H9 (cell line): ENCODE measurements at regions not wholly inside any gene's neighbourhood (a gene's known extent, or its start where the extent isn't known, plus 50 kb on each side); places are given as distances from the start of the nearest gene placed in this dataset.

ENCODE experiments used
- DNase-seq: peaks from one replicate; pipeline ENCODE4 v3.0.0-alpha.2; 2017
- H2AFZ ChIP-seq: one replicate; pipeline ENCODE4 v1.6.1; 2013; ENCODE audit warnings: mild to moderate bottlenecking, low read length, control low read depth, moderate library complexity
- H2AK5ac ChIP-seq: 2 replicates; pipeline ENCODE4 v1.6.1; 2013; ENCODE audit warnings: low read length, control low read depth, mixed read lengths; ENCODE audit not compliant: insufficient read length
- H2BK120ac ChIP-seq: one replicate; pipeline ENCODE4 v1.6.1; 2013; ENCODE audit warnings: low read depth, mild to moderate bottlenecking, low read length, control low read depth, inconsistent platforms; ENCODE audit not compliant: poor library complexity, severe bottlenecking
- H2BK12ac ChIP-seq: 2 replicates; pipeline ENCODE4 v1.6.1; 2013; ENCODE audit warnings: low read length, control low read depth, mixed read lengths, low read depth; ENCODE audit not compliant: insufficient read length
- H2BK15ac ChIP-seq: 2 replicates; pipeline ENCODE4 v1.6.1; 2013; ENCODE audit warnings: low read depth, low read length, control low read depth
- H2BK20ac ChIP-seq: one replicate; pipeline ENCODE4 v1.6.1; 2013; ENCODE audit warnings: low read depth, mild to moderate bottlenecking, low read length, control low read depth, inconsistent platforms; ENCODE audit not compliant: poor library complexity, severe bottlenecking
- H2BK5ac ChIP-seq: 2 replicates; pipeline ENCODE4 v1.6.1; 2013; ENCODE audit warnings: low read length, control low read depth, mixed read lengths; ENCODE audit not compliant: insufficient read length
- H3K14ac ChIP-seq: 2 replicates; pipeline ENCODE4 v1.6.1; 2013; ENCODE audit warnings: low read length, control low read depth; ENCODE audit not compliant: insufficient read depth
- H3K18ac ChIP-seq: 2 replicates; pipeline ENCODE4 v1.6.1; 2013; ENCODE audit warnings: low read depth, mild to moderate bottlenecking, mixed read lengths, low read length, control low read depth; ENCODE audit not compliant: insufficient read length
- H3K23ac ChIP-seq: 2 replicates; pipeline ENCODE4 v1.6.1; 2013; ENCODE audit warnings: low read length, control low read depth, mixed read lengths, low read depth; ENCODE audit not compliant: insufficient read length
- H3K23me2 ChIP-seq: 2 replicates; pipeline ENCODE4 v1.6.1; 2013; ENCODE audit warnings: low read depth, mild to moderate bottlenecking, mixed read lengths, low read length, control low read depth; ENCODE audit not compliant: insufficient read length, poor library complexity, severe bottlenecking
- H3K27ac ChIP-seq: 2 replicates; pipeline ENCODE4 v1.5.1; 2013; ENCODE audit warnings: low read length, control low read depth, mixed read lengths, low read depth; ENCODE audit not compliant: insufficient read length
- H3K27me3 ChIP-seq: 2 replicates; pipeline ENCODE4 v1.6.1; 2013; ENCODE audit warnings: low read length, control low read depth, inconsistent platforms; ENCODE audit not compliant: insufficient read depth
- H3K4ac ChIP-seq: 2 replicates; pipeline ENCODE4 v1.6.1; 2013; ENCODE audit warnings: low read depth, mild to moderate bottlenecking, control low read depth, inconsistent platforms, low read length, moderate library complexity
- H3K4me1 ChIP-seq: 2 replicates; pipeline ENCODE4 v1.6.1; 2013; ENCODE audit warnings: low read length, control low read depth, inconsistent platforms; ENCODE audit not compliant: insufficient read depth
- H3K4me2 ChIP-seq: 2 replicates; pipeline ENCODE4 v1.6.1; 2013; ENCODE audit warnings: low read length, control low read depth, mixed read lengths; ENCODE audit not compliant: insufficient read length, insufficient read depth
- H3K56ac ChIP-seq: 2 replicates; pipeline ENCODE4 v1.6.1; 2013; ENCODE audit warnings: low read depth, mild to moderate bottlenecking, mixed read lengths, low read length, control low read depth; ENCODE audit not compliant: insufficient read length
- H3K79me1 ChIP-seq: 2 replicates; pipeline ENCODE4 v1.6.1; 2013; ENCODE audit warnings: low read depth, mild to moderate bottlenecking, moderate library complexity, low read length, control low read depth, inconsistent platforms; ENCODE audit not compliant: insufficient read depth, poor library complexity, severe bottlenecking
- H3K79me2 ChIP-seq: 2 replicates; pipeline ENCODE4 v1.6.1; 2013; ENCODE audit warnings: low read length, control low read depth, inconsistent platforms; ENCODE audit not compliant: insufficient read depth
- H3K9ac ChIP-seq: 2 replicates; pipeline ENCODE4 v1.6.1; 2013; ENCODE audit warnings: low read length, control low read depth, mixed read lengths; ENCODE audit not compliant: insufficient read length; ENCODE audit errors: extremely low read depth
- H3K9me3 ChIP-seq: one replicate; pipeline ENCODE4 v1.6.1; 2013; ENCODE audit warnings: low read depth, low read length, inconsistent platforms; ENCODE audit not compliant: control insufficient read depth
- H3T11ph ChIP-seq: one replicate; pipeline ENCODE4 v1.6.1; 2013; ENCODE audit warnings: mild to moderate bottlenecking, low read length, control low read depth, inconsistent platforms
- H4K20me1 ChIP-seq: one replicate; pipeline ENCODE4 v1.6.1; 2013; ENCODE audit not compliant: control insufficient read depth, insufficient read length, insufficient read depth
- H4K5ac ChIP-seq: 2 replicates; pipeline ENCODE4 v1.6.1; 2013; ENCODE audit warnings: low read depth, mild to moderate bottlenecking, mixed read lengths, low read length, control low read depth; ENCODE audit not compliant: insufficient read length
- H4K8ac ChIP-seq: replicated peaks from 2 replicates; pipeline ENCODE4 v1.6.1; 2013; ENCODE audit warnings: low read length, control low read depth, mixed read lengths, low read depth; ENCODE audit not compliant: insufficient read length
- H4K91ac ChIP-seq: 2 replicates; pipeline ENCODE4 v1.6.1; 2013; ENCODE audit warnings: low read depth, mild to moderate bottlenecking, moderate library complexity, mixed read lengths, low read length, control low read depth; ENCODE audit not compliant: insufficient read length
- H3K27ac Mint-ChIP-seq, 3 experiments: 2 replicates in 2 of 3; 3 replicates in 1 of 3; pipeline ENCODE4 v1.8.0; 2020 to 2021; ENCODE audit warnings: mixed read lengths in 3 of 3, mild to moderate bottlenecking in 1 of 3, moderate library complexity in 1 of 3
- H3K27me3 Mint-ChIP-seq: 2 replicates; pipeline ENCODE4 v1.8.0; 2021; ENCODE audit warnings: low read depth, mild to moderate bottlenecking, moderate library complexity, mixed read lengths
- H3K36me3 Mint-ChIP-seq, 3 experiments: 2 replicates in 2 of 3; 3 replicates in 1 of 3; pipeline ENCODE4 v1.8.0; 2020 to 2021; ENCODE audit warnings: low read depth in 3 of 3, mixed read lengths in 3 of 3; ENCODE audit not compliant: insufficient read depth in 1 of 3
- H3K4me1 Mint-ChIP-seq, 2 experiments: 2 replicates each; pipeline ENCODE4 v1.8.0; 2020; ENCODE audit warnings: mixed read lengths in 2 of 2
- H3K4me3 Mint-ChIP-seq, 2 experiments: 2 replicates in 1 of 2; 3 replicates in 1 of 2; pipeline ENCODE4 v1.8.0; 2020 to 2021; ENCODE audit warnings: mild to moderate bottlenecking in 2 of 2, mixed read lengths in 2 of 2, moderate library complexity in 1 of 2
- H3K9me3 Mint-ChIP-seq, 2 experiments: 2 replicates in 1 of 2; 3 replicates in 1 of 2; pipeline ENCODE4 v1.8.0; 2020; ENCODE audit warnings: mild to moderate bottlenecking in 2 of 2, mixed read lengths in 2 of 2, moderate library complexity in 1 of 2
- WGBS: extraction: QIAGEN DNeasy Blood & Tissue Kit; methylation state at CpG from one replicate; pipeline ENCODE4 v1.1.7; 2013; ENCODE audit warnings: missing lambda C conversion rate, low lambda C conversion rate, mixed read lengths; ENCODE audit not compliant: insufficient read length; ENCODE audit errors: extremely low coverage; 5-methylcytosine and 5-hydroxymethylcytosine counted together
- TF ChIP-seq, protein P1 (sequence below): fragments of 200-600 bp; sonication (generic); conservative IDR thresholded peaks from 3 replicates; pipeline ENCODE4 v1.8.0; 2021; ENCODE audit warnings: antibody characterized with exemption, mild to moderate bottlenecking

DNA sequence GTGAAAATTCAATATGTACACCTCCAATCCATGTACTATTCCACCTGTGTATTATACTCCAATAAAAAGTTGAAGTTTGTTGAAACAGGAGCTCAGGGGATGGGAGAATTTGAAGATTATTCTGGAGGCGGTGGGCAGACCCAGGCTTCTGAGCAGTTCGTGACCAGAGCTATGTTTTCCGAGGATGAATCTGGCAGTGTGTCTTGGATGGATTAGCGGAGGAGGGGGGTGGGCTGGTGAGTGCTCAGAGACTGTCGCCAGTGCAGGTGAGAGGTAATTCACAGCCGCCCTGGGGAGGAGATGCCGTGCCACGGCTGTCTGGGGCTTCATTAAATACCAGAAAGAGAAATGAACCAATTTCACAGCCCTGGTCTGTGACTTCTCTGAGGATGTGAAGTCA is 283.0 kb upstream of the RTL1 start:
- Mint-ChIP-seq H3K27ac (no peak overlapping the region; a peak in 1 of 7 replicates), H3K4me1 (peaks cover 7 to 20% of the 10 kb centered on the region in 2 experiments), H3K36me3 (no peaks in the 10 kb centered on the region; a peak in 1 of 7 replicates), H3K27me3 (peaks cover 12% of the 10 kb centered on the region; the same call in 1 of the 2 replicates), H3K9me3 (no peaks in the 10 kb centered on the region; a peak in 1 of 5 replicates), H3K4me3 (no peak overlapping the region)
- H2BK15ac ChIP-seq, result no peak overlapping the region
- H3K14ac ChIP-seq, result no peak overlapping the region
- H3K56ac ChIP-seq, result no peak overlapping the region
- H4K5ac ChIP-seq, result no peak overlapping the region
- no peak overlapping the region for H2BK12ac ChIP-seq
- H3K4me1 ChIP-seq, result no peaks in the 10 kb centered on the region
- no peak overlapping the region for H3T11ph ChIP-seq
- no CpG with 5 or more reads among the region's 8 CpGs for WGBS
- H4K91ac ChIP-seq, result no peak overlapping the region
- H2AK5ac ChIP-seq, result no peak overlapping the region
- no peak overlapping the region for H3K4ac ChIP-seq
- TF ChIP-seq, protein P1, sequence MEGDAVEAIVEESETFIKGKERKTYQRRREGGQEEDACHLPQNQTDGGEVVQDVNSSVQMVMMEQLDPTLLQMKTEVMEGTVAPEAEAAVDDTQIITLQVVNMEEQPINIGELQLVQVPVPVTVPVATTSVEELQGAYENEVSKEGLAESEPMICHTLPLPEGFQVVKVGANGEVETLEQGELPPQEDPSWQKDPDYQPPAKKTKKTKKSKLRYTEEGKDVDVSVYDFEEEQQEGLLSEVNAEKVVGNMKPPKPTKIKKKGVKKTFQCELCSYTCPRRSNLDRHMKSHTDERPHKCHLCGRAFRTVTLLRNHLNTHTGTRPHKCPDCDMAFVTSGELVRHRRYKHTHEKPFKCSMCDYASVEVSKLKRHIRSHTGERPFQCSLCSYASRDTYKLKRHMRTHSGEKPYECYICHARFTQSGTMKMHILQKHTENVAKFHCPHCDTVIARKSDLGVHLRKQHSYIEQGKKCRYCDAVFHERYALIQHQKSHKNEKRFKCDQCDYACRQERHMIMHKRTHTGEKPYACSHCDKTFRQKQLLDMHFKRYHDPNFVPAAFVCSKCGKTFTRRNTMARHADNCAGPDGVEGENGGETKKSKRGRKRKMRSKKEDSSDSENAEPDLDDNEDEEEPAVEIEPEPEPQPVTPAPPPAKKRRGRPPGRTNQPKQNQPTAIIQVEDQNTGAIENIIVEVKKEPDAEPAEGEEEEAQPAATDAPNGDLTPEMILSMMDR, result no peak
- no peak overlapping the region for H3K4me2 ChIP-seq
- no peaks in the 10 kb centered on the region for H3K23me2 ChIP-seq
- H4K8ac ChIP-seq, result no peak overlapping the region
- H2BK20ac ChIP-seq, result no peak overlapping the region
- no peak overlapping the region for H3K23ac ChIP-seq
- H2BK5ac ChIP-seq, result no peak overlapping the region
- H3K27me3 ChIP-seq, result no peaks in the 10 kb centered on the region
- no peak overlapping the region for H3K27ac ChIP-seq
- H3K79me2 ChIP-seq, result no peaks in the 10 kb centered on the region
- H4K20me1 ChIP-seq, result no peaks in the 10 kb centered on the region
- no peak overlapping the region for H3K18ac ChIP-seq
- no peak overlapping the region for H2AFZ ChIP-seq
- no peak overlapping the region for H2BK120ac ChIP-seq
- no peaks in the 10 kb centered on the region for H3K9me3 ChIP-seq
- DNase-seq, result no peak
- no peaks in the 10 kb centered on the region for H3K79me1 ChIP-seq
- H3K9ac ChIP-seq, result no peak overlapping the region
